HG03159 (cell line): ENCODE measurements at regions not wholly inside any gene's neighbourhood (a gene's known extent, or its start where the extent isn't known, plus 50 kb on each side); places are given as distances from the start of the nearest gene placed in this dataset.

Experiments used
- ATAC-seq: cut with Tn5 transposase; IDR thresholded peaks from one replicate; pipeline ENCODE4 v1.9.1; 2021; ENCODE audit warnings: mild to moderate bottlenecking, moderate library complexity; ENCODE audit not compliant: unreplicated experiment

DNA sequence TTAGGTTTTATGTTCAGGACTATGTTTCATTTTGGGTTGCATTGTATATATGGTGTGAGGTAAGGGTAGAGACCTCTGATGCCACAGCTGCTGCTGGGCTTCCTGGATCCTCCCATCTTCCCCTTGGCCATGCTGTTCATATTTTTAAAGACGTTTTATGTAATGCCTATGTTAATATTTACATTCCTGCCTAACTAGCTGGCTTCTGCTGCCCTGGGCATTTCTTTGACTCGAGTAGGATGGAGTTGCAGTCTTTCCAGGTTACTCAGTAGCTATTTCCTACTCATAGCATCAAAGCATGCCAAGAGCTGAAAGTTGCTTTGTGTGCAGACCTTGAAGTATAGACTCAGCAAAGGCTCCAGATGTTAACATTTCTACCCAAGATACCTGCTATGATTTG, 220.5 kb upstream of the CADM1 start:
- no peak for ATAC-seq

DNA sequence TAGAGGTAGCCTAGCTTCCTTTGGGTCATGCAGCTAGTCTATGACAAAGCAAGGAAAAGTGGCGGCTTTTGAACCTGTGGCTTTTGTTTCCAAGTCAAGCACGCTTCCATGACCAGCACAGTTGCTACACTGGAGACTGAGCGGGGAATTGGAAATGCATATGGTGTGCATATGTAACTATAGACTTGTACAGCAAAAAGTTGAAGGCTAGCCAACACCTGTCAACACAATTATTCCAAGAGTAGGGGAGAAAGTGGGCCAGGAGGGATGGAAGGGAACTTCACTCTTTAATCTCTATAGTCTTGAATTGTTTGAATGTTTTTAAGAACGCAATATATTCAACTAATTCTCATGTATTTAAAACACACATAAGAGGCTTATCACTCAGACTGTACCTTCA, 218.5 kb upstream of the CADM1 start:
- ATAC-seq = no peak

DNA sequence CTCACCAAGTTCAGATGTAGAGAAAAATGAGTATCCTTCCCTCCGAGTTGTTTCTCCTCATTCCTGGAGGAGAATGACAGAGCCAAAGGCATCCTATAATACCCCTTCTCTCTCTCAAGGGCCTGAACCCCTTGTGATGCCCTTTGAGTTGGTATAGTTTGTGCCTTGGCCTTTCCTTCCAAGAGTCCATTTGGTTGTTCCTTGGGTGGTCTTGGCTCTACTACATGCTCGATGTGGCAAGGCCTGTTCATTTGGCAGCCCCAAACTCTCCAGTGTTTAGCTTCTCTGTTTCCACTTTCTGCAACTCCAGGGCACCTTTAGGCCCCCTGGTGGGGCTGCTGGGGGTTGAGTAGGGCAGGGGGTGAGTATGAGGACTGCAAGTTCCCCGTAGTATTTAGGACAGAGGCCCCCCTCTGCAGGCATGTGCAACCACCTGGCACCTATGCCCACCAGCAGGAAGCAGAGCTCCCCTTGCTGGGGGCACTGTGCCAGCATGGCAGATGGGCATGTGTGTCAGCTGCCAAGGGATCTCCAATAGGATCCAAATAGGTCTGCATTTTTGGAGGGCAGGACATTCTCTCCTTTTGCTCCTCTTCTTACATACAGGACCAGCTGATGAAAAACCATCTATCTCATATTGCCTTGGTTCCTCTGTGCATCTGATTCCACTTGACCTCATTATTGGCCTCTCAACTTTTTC, 217.2 kb upstream of the CADM1 start:
- ATAC-seq = no peak

DNA sequence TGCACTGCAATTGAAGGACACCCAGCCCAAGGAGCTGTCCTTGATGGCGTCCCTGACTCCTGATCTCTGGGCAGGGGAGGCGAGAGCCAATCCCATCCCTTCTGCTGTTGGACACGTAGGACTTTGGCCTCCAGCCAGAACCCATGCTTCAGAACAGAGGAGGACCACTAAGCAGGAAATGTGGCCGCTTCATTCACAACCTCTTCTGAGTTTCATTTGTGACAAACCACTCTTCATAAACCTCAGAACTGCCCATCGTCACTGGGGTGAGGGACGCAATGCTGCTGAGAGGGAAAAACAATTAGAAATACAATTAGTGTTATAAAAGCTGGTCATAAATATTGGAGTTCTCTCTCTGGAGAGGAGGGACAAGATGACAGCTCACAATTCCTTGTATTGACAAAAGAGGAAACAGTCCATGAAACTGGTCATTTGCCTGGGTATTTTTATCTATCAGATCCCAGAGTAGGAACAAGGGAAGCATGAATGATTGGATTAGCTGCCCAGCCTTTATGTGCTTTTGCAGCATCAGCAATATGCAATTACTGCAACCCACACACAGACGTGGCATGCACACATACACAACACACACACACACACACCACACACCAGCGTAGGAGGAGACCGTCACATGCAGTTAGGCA, 216.5 kb upstream of the CADM1 start:
- no peak for ATAC-seq

DNA sequence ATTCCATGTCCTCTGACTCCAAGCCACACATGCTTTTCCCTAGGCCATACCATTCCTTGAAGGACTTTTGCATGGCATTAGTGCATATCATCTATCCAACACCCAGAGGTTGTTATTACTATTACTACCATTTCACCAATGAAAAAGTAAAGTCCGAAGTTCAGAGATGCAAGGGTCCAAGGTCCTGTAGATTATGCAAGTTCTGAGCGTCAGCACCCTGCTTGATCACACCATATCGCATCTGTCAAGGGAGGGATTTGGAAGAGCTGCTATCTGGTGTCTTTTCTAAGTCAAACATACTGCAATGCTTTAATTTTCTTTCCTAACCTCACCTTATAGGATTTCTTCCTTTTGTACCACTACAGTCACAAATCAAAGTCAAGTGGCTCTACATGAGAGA, 214.7 kb upstream of the CADM1 start:
- no peak for ATAC-seq

DNA sequence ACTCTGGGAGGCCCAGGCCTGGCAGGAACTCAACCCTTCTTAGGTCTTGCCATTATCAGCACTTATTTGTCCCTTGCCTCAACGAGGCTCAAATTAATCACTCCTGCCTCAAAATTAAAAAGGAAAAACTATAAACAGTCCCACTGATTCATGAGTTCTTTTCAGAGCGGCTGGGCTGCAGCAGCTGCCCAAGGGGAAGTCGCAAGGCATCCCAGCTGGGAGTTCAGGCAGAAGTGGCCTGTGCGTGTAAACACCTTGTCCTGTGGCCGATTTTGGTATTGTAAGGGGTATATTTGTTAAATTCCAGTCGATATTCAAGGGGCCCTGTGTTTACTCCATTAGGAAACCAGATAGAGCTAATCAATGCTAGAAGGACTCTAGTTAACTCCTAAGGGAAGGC, 213.9 kb upstream of the CADM1 start:
- ATAC-seq = no peak

DNA sequence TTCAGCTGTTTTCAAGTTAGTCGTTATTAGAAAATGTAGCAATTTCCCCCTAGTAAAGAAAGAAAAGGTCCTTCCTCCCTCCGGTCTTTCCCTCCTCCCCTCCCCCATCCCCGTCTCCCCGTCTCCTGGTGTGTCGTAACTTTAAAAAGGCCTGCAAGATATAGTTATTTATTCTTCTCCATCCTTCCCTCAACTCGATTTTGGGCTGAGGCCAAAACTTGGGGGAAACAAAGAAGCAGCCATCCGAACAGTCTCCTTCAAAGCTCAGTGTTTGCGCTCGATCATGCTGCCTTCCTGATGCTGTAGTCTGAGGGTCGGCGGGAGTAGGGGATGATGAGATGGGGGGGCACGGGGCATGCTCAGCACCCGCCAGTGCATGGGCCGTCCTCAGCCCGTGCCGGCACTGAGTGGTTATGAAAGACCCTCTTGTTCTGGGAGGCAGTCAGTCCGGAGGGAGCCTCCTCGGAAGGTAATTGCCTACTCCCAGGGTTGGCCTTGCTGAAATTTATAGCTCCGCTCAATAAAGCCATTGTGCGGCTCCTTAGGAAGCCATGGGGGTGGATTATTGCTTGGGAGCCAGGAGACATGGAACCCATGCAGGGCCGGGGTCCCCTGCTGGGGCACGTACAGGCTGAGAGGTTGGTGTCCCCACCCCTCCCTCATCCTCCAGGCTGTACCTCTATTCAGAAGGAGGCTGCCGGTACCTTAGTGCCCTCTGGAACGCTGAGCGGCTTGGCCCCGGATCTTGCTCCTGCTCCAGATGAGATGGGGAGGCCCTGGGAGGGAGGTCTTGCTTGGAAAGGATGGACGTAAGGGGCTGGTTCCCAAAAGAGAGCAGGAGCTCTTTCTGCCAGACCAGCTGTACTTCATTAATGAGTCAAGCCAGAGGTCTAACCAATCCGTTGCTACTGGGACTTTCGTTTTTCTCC, 212.7 kb upstream of the CADM1 start:
- ATAC-seq = no peak

DNA sequence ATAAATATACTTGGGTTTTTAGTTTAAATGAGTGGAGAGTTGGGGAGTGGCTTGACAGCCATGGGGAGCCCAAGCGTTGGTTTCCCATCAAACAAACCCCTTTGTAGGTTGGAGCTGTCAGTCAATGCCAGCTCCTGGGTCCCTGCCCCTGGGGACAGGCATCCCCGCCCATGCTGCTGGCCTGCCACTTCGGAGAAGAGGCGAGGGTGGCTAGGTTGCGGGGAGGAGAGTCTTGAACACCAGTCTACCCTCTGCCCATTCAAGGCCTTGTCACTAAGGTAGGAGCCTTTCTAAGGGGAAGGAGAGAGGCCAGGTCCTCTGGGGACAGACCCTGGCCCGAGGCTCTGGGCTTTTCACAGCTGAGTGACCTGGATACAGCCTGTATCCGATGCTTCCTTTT, 211.9 kb upstream of the CADM1 start:
- ATAC-seq = no peak

DNA sequence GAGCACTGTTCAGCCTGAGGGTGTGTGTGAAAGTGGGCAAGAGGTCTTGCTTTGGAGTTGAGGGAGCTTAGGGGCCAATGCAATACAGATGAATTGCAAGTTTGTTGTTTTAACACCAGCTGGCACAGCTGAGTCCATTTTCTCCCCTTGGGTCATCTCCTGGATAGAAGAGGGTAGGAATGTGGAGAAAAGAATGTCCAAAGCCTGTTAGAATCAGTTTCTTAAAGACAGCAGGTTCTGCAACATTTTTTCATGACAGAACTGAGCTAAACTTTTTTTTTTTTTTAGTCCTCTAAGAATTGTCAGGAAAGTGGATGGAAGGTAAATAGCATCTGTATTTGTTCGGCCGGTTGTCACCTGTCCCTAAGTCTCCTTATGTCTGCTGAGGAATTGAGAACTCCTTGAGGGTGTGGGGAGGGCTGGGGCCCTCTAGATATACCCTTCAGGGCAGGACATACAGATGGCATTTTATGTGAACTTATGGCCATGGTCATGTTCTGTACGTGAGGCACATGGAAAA, 211.1 kb upstream of the CADM1 start:
- ATAC-seq = no peak

DNA sequence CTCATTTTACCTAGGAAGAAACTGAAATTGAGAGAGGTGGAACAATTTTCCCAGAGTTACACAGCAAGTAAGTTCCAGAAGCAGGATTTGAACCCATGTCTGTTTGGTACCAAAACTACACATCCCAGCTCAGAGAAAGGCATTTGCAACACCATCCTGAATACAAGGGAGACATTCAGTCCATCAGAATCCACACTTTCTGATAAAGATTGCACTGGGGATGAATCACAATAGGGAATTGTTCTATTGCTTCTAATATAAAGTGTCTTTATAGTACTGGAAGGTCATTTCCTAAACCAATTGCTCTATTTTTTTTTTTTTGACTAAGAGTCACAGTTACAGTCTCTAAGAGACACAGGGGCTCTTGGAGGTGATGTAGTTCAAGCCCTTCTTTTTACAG, 208.1 kb upstream of the CADM1 start:
- ATAC-seq = no peak

DNA sequence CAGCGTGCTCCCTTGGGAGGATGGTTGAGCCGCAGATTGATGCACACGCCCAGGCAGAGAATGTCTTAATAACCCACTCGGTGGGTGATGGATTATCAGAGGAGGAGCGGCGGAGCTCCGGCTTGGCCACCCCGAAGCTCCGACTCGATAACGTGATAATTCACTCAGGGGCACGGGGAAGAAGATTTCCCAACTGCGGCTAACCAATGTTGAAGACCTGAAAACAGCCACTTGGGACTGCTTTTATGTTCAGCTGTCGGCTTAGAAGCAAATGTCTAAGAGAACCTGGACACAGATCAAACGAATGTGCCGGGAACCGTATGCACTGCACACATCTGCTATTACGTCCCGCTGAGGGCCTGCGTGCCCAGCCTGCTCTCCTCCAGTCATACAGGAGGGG, 206.8 kb upstream of the CADM1 start:
- no peak for ATAC-seq

DNA sequence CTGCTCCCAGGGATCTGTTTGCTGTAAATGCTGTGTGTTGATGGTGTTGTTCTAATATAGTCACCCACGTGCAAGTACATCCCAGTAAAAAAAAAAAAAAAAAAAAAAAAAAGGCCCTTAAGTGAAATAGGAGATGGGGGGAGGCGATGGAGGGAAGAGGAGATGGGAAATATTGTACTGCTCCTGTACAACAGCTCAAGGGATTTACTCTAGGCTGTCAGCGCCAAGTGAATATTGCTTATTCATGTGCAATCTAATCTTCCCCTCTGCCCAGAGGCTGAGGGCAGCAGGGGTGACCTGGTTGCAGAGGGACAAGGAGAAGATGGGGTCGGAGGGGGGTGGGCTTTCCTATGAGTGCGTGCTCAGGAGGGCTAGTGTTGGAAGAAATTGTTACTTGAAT, 206.2 kb upstream of the CADM1 start:
- no peak for ATAC-seq

DNA sequence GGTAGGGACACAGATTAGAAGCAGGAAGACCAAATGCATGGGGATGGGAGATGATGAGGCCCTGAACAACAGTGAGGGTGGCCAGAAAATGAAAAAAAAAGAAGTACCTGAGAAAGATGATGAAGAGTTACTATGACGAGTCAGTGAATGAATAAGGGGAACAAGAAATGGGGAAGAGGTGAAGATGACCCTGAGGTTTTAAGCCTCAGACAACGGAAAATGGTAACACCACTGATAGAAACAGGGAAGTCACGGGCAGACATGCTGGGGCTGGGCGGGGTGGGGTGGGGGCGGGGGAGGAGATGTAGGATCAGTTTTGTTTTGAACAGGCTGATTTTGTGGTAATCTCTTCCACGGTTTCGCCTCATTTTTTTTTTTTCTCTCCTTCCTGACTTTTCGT, 205.1 kb upstream of the CADM1 start:
- no peak for ATAC-seq

DNA sequence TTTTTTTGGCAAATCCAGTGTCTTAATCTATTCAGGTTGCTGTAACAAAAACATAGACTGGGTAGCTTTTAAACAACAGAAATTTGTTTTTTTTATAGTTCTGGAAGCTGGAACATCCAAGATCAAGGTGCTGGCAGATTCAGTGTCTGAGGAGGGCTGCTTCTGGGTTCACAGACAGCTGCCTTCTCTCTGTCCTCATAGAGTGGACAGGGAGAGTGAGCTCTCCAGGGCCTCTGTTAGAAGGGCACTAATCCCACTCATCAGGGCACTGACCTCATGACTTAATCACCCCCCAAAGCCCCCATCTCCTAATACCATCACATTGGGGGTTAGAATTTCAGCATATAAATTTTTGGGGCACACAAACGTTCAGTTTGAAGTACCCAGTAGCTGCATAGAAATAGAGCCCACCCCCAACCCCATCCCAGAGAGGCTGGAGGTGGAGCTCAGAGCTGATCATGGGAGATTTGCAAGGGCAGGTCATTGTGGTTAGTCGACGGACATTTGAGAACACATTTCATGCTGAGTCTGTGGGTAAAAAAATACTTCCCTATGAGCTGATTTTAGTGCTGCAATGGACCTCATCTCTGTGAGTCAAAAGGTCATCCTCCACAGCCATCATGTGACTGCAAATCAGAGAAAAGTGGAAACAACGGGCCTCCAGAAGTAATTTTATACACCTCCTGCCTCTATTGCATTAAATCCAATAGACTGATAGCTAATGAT, 203.1 kb upstream of the CADM1 start:
- no peak for ATAC-seq

DNA sequence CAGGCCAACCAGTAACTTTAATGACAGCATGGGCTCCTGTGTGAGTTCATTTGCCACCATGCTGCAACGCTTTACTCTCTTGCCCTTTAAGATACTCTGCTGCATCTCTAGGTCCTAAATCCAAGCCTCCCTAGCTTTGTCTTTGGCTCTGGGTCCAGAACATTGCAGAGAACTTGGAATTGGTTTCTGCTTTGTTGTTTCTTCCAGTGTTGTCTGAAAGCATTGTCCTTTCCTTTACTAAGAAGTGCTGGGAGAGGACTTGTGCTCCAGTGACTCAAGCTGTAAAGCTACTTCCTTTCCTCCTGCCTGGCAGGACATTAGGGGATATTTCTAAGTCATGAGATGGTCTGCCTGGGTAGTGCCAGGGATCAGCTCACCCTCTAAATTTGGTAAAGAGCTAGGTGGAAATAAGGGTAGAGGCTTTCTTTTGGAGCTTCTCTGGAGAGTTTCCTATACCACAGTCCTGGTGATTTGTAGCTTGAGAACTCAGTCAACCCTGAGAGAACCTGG, 202.5 kb upstream of the CADM1 start:
- no peak for ATAC-seq

DNA sequence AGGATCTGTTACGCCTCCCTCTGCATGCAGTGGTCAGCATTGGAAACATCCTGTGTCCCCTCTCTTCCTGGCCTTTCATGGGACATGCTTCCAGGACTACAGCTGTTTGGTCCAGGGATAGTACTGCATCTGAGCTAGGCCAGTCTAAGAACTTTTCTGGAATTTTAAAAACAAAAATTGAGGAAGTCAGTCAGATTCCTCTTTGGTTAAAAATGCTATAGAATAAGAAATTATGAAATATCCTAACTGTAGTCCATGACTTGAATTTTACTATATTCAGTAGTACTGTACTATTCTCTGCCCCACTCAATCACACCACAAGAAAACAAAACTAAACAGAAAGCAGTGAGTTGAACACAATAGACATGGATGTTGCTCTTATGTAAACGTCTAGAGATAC, 201.0 kb upstream of the CADM1 start:
- ATAC-seq = no peak

DNA sequence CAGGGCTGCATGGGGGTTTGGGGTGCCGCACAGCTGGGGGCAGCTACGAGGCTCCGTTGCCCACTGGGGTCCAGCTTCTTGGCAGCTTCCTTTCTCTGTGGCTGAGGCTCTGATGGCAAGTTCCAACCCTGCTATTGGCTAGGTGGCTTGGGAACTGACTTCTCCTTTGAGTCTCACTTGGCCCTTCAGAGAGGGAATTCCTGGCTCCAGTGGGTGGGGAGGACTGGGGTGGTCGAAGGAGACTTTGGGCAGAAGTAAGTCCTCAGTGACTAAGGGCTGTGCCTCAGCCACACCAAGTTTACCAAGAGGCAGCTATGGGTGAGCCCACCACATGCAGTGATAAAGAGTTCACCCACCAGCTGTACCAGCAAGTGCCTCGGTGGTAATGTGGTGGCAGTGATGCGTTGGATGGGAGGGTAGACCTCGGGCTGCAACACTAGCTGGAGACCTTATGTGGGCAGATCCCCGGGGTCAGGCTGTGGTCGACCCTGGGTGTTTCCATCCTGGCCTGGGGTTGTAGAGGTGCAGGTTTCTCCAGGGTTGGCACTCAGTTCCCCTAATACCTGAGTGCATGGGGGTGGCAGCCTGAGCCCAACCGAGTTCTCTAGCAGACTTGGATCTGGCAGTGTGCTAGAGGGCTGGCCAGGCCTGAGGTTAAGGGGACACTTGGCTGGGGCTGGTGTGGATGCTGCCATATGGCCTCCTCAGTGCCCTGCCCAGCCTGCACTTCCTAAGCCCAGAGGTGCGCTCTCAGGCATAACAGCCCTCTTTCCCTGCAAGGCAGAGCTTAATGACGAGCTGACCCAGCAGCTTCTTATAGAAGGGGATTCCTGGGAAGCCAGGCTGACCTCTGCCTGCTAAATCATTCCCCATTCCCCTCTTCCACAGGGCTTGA, 197.0 kb upstream of the CADM1 start:
- no peak for ATAC-seq

DNA sequence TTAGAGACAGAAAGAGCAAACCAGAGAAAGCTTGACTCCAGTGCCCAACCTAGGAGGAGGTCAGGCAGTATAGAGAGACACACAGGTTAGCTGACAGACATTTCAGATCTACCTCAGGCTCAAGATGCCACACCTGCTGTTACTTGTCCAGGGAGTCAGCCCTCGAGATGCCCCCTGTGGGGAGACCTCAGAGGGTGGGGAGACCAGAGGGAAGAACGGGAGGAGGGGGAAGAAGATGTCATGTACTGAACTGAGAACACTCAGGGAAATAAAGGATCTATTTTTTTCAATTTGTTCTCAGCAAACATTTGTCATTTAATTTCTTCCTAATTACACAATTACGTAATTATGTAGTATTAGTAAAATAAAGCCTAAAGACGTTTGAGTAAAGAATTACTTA, 196.3 kb upstream of the CADM1 start:
- ATAC-seq = no peak

DNA sequence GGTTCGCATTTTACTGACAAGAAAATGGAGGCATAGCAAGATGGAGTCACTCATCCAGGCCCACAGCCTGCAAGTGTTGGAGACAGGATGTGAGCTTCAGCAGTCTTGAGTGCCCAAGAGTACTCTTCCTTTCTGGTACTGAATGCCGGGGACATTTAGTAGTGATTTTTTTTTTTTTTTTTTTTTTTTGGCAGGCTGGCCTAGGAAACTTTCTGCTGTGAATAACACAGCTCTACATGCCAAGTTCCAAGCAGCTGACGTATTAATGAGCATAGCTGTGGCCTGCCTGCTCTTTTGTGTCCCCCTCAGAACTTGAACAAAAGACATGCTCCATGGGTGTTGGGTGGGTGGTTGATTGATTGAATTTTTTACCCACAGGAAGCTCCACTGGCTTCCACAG, 195.5 kb upstream of the CADM1 start:
- no peak for ATAC-seq

DNA sequence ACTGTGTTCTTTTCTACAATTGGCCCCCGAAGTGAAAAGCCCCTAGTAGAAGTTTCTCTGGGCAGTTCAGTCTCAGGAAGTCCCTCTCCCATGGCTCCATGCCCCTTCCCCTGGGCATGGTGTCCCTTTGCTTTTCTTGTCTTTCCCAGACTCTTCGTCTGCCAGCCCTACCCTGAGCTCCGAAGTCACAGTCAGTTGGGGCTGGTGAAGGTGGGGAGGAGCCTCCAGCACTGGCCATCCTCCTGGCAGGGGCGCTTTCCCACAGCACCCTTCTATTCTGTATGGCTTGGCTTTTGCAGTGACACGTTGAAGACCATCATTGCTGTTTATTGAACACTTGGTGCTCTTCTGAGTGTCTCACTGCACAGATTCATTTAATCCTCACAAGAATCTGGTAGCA, 195.1 kb upstream of the CADM1 start:
- no peak for ATAC-seq
